ENCODE measurements at regions not wholly inside any gene's neighbourhood (a gene's known extent, or its start where the extent isn't known, plus 50 kb on each side); places are given as distances from the start of the nearest gene placed in this dataset.

DNA sequence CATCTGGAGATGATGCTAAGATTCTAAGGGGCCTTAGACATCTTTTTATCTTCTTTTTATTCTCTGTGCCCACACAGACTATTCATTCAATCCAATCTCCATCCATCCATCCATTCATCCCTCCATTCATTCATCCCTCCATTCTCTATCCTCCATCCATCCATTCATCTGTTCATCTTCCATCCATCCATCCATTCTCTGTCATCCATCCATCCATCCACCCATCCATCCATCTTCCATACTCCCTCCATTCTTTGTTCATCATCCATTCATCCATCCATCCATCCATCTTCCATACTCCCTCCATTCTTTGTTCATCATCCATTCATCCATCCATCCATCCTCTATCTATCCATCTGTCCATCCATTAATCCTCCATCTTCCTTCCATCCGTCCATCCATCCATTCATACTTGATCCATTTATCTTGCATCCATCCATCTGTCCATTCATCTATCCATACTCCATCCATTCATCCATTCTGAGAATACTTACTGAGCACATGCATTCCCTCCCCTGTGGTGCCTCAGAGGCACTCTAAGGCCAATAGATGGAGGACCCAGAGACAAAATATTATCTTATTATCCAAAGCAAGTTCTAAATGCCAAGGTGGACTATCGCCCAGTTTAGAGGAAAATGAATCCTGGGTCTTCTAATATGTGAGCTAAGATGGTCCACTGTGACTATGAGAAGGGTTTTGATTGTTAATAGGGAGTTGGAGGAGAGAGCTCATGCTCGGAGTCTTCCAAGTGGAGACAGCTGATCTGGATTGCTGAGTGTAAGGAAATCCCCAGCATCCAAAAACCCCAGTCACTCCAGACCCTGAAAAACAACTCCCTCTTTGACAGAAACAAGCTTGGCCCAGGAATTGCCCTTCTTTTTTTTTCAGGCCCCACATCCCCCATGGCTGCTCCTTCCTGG lies 152.6 kb upstream of the MYCN start:
- no peak for DNase-seq
- Histone ChIP-seq H3K27ac (no peak overlapping the region), H3K36me3 (no peaks in the 10 kb centered on the region), H3K4me3 (no peak overlapping the region), H3K4me1 (peaks cover 0 to 6% (median 2%) of the 10 kb centered on the region in 6 donors), H3K27me3 (replicated peaks in 1 of 7) (peaks cover 0 to 11% (median 0%) of the 10 kb centered on the region in 7 donors), H3K9me3 (no peaks in the 10 kb centered on the region)
- TF ChIP-seq POLR2AphosphoS5 (IDR thresholded peaks at IDR 0.05) (no peak), POLR2A (IDR thresholded peaks at IDR 0.05) (no peak)
- TF ChIP-seq, protein P1, sequence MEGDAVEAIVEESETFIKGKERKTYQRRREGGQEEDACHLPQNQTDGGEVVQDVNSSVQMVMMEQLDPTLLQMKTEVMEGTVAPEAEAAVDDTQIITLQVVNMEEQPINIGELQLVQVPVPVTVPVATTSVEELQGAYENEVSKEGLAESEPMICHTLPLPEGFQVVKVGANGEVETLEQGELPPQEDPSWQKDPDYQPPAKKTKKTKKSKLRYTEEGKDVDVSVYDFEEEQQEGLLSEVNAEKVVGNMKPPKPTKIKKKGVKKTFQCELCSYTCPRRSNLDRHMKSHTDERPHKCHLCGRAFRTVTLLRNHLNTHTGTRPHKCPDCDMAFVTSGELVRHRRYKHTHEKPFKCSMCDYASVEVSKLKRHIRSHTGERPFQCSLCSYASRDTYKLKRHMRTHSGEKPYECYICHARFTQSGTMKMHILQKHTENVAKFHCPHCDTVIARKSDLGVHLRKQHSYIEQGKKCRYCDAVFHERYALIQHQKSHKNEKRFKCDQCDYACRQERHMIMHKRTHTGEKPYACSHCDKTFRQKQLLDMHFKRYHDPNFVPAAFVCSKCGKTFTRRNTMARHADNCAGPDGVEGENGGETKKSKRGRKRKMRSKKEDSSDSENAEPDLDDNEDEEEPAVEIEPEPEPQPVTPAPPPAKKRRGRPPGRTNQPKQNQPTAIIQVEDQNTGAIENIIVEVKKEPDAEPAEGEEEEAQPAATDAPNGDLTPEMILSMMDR (IDR thresholded peaks at IDR 0.05 in 8 of 11, conservative IDR thresholded peaks at IDR 0.05 in 3 of 11), result no peak
- intact Hi-C loops (cut with DNase I; ENCODE audit: low total_unique reads), result no loop called here
- 73 to 84% (median 80%) methylated on average over 3 of the region's 3 CpGs for WGBS, 5 donors

DNA sequence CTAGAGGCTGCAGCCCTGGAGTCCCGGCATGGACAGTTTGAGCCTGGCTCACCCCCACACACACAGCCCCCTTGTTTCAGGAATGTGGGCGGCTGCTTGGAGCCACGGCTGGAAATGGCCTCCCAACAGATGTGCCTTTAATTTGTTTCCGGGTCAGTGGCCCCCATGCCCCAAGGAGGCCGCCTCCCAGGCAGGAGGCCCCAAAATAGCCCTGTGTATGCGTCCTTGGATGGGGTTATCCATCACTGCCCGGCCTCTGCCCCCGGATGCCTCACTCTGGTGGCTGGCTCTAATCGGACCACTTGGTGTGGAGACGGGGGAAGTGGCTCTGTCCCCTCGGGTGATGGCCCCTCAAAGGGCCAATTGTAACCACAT lies 151.9 kb upstream of the MYCN start:
- H3K9me3 ChIP-seq, result no peaks in the 10 kb centered on the region
- H3K27ac ChIP-seq, result no peak overlapping the region
- no peaks in the 10 kb centered on the region for H3K36me3 ChIP-seq
- DNase-seq, result peak; percentile 66
- 53 to 73% (median 60%) methylated on average over 6 to 11 of the region's 11 CpGs for WGBS, 5 donors
- intact Hi-C loops (cut with DNase I; ENCODE audit: low total_unique reads), result no loop called here
- H3K4me3 ChIP-seq, result no peak overlapping the region
- H3K4me1 ChIP-seq, result peaks cover 0 to 6% (median 2%) of the 10 kb centered on the region in 6 donors
- H3K27me3 ChIP-seq (replicated peaks in 1 of 7), result peaks cover 0 to 11% (median 0%) of the 10 kb centered on the region in 7 donors
- TF ChIP-seq POLR2A (IDR thresholded peaks at IDR 0.05), result no peak
- TF ChIP-seq POLR2AphosphoS5 (IDR thresholded peaks at IDR 0.05), result peak in 2 of 3 donors; percentile 50 to 59

DNA sequence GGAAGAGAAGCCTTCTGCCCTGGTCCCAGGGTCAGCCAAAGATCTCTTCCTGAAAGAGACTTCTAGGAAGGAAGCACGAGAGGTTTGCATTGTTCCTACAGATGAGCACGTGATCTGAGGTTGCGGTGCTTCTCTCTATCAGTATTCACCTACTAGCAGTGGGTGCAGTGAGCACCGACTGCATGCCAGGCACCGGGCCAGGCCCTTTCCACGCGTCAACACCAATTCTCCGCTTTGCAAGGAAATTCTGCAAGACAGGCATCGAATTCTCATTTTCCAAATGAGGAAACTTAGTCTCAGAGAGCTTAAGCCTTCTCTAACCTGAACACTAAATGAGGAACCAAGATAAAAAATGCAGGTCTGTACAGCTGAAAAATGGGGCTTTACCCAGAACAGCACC lies 151.5 kb upstream of the MYCN start:
- no peaks in the 10 kb centered on the region for H3K36me3 ChIP-seq
- intact Hi-C loops (cut with DNase I; ENCODE audit: low total_unique reads), result no loop called here
- H3K4me1 ChIP-seq, result peaks cover 0 to 6% (median 2%) of the 10 kb centered on the region in 6 donors
- H3K9me3 ChIP-seq, result no peaks in the 10 kb centered on the region
- WGBS, 5 donors, result 32 to 49% (median 46%) methylated on average over 8 to 9 of the region's 9 CpGs
- H3K27me3 ChIP-seq (replicated peaks in 1 of 7), result peaks cover 0 to 11% (median 0%) of the 10 kb centered on the region in 7 donors
- peak; percentile 35 for DNase-seq
- no peak overlapping the region for H3K27ac ChIP-seq
- TF ChIP-seq POLR2A (IDR thresholded peaks at IDR 0.05), result no peak
- peak in 1 of 3 donors; percentile 6 for TF ChIP-seq POLR2AphosphoS5 (IDR thresholded peaks at IDR 0.05)
- no peak overlapping the region for H3K4me3 ChIP-seq

DNA sequence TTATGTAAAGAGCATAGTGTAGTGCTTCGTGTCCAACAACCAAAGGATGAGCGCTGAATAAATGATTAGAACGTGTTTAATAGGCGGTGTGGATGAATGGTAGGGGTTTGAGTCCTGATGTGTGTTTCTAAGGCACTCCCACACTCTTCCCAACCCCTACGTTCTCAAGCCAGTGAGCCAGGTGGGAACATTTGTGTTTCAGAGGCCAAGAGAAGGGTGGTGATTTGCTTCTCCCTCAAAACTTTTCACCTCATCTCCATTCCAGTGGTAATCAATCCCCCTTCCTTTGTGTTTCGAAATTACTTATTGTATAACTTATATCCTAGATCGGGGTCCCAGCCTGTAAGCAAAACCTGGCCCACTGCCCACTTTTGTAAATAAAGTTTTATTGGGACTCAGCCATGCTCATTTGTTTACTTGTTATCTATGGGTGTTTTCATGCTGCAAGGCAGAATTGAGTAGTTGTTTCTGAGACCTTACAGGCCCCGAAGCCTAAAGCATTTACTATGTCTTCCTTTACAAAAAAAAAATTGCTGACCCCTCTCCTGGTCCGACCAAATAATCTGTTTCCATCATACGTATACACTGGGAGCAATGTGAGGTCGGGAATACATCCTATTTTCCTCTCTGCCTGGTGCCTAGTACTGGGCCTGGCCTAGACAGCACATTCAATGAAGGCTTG lies 150.8 kb upstream of the MYCN start:
- intact Hi-C loops (cut with DNase I; ENCODE audit: low total_unique reads), result no loop called here
- Histone ChIP-seq H3K27me3 (replicated peaks in 1 of 7) (peaks cover 0 to 11% (median 0%) of the 10 kb centered on the region in 7 donors), H3K4me1 (peaks cover 0 to 6% (median 2%) of the 10 kb centered on the region in 6 donors), H3K4me3 (no peak overlapping the region), H3K27ac (no peak overlapping the region), H3K9me3 (no peaks in the 10 kb centered on the region), H3K36me3 (no peaks in the 10 kb centered on the region)
- DNase-seq, result no peak
- no peak for TF ChIP-seq POLR2AphosphoS5 (IDR thresholded peaks at IDR 0.05)
- no peak for TF ChIP-seq POLR2A (IDR thresholded peaks at IDR 0.05)
- TF ChIP-seq, protein P1 (IDR thresholded peaks at IDR 0.05 in 8 of 11, conservative IDR thresholded peaks at IDR 0.05 in 3 of 11), result no peak
- 79 to 93% (median 84%) methylated on average over 11 of the region's 11 CpGs for WGBS, 5 donors

DNA sequence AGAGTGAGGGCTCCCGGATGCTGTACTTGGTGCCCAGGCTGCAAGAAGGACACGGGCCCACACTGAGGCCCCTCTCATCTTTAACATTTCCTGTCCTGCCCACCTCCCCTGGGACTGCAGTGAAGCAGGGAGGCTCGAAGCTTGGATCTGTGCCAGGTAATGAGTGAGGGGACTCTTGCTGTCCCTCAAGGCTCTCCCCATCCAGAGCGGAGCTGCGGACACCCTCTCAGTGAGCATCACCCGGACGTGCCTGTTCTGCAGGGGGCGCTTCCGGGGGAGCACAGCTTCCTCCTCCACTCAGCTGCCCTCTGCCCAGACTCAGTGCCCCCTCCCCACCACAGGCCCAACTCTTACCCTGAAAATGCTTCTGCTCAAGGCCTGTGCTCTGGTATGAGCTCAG lies 150.0 kb upstream of the MYCN start:
- no peak overlapping the region for H3K4me3 ChIP-seq
- no peak overlapping the region for H3K27ac ChIP-seq
- intact Hi-C loops (cut with DNase I; ENCODE audit: low total_unique reads), result no loop called here
- 80 to 85% (median 83%) methylated on average over 3 to 9 of the region's 9 CpGs for whole genome bisulfite sequencing, 5 donors
- H3K4me1 ChIP-seq, result peaks cover 0 to 12% (median 5%) of the 10 kb centered on the region in 6 donors
- no peaks in the 10 kb centered on the region for H3K9me3 ChIP-seq
- TF ChIP-seq, protein P1 (IDR thresholded peaks at IDR 0.05 in 8 of 11, conservative IDR thresholded peaks at IDR 0.05 in 3 of 11), result no peak
- TF ChIP-seq POLR2AphosphoS5 (IDR thresholded peaks at IDR 0.05) (no peak), POLR2A (IDR thresholded peaks at IDR 0.05) (no peak)
- peak; percentile 51 for DNase-seq
- H3K36me3 ChIP-seq, result no peaks in the 10 kb centered on the region
- H3K27me3 ChIP-seq (replicated peaks in 1 of 7), result peaks cover 0 to 5% (median 0%) of the 10 kb centered on the region in 7 donors

Measured in spleen (tissue), 11 donors.